ENCODE measurements at regions not wholly inside any gene's neighbourhood (a gene's known extent, or its start where the extent isn't known, plus 50 kb on each side); places are given as distances from the start of the nearest gene placed in this dataset.

- peak in 1 of 2 donors; percentile 26 for DNase-seq
Observed at GRCh38 chr7:140239653-140239935, 62.8 kb upstream of the KDM7A start.

- no peak for DNase-seq
Observed at GRCh38 chr7:140238778-140239652, 62.2 kb upstream of the KDM7A start.

- no peak for DNase-seq
Observed at GRCh38 chr7:140237390-140237789, 60.6 kb upstream of the KDM7A start.

- no peak for DNase-seq
Observed at GRCh38 chr7:140236626-140237025, 59.8 kb upstream of the KDM7A start.

GRCh38 chr7:140235114-140235513 is 58.3 kb upstream of the KDM7A start:
- no peak for DNase-seq

GRCh38 chr7:140232957-140233917 is 56.5 kb upstream of the KDM7A start:
- no peak for DNase-seq

GRCh38 chr7:140231771-140232491 is 55.1 kb upstream of the KDM7A start:
- peak; percentile 27 to 54 for DNase-seq

GRCh38 chr7:140230861-140231770 is 54.3 kb upstream of the KDM7A start:
- DNase-seq = peak; percentile 57 to 64

GRCh38 chr7:140230516-140230860 is 53.7 kb upstream of the KDM7A start:
- DNase-seq = peak; percentile 74 to 75

GRCh38 chr7:140229591-140230515 is 53.1 kb upstream of the KDM7A start:
- DNase-seq = peak; percentile 85 to 87

GRCh38 chr7:140229101-140229525 is 52.3 kb upstream of the KDM7A start:
- peak; percentile 33 to 57 for DNase-seq

Data from CD4-positive, alpha-beta T cell treated with Interleukin-4 for 1 hour (primary cell).